ENCODE measurements at regions not wholly inside any gene's neighbourhood (a gene's known extent, or its start where the extent isn't known, plus 50 kb on each side); places are given as distances from the start of the nearest gene placed in this dataset.

GRCh38 chr16:85290626-85291301, 178.5 kb upstream of the CIBAR2 start:
- Histone ChIP-seq H3K36me3 (ENCODE audit: insufficient read depth, low read length) (no peaks in the 10 kb centered on the region), H3K4me3 (ENCODE audit: insufficient read depth, low read depth, low read length) (no peak overlapping the region), H4K20me1 (ENCODE audit: insufficient read depth, low read length) (peaks cover 83% of the 10 kb centered on the region), H2AFZ (ENCODE audit: low read depth, low read length) (no peak overlapping the region), H3K27ac (ENCODE audit: low read depth, low read length) (no peak overlapping the region), H3K4me2 (ENCODE audit: low read length) (no peak overlapping the region), H3K79me2 (ENCODE audit: insufficient read depth, low read length) (no peaks in the 10 kb centered on the region), H3K9me3 (ENCODE audit: insufficient read depth, low read depth, low read length) (no peaks in the 10 kb centered on the region), H3K9ac (ENCODE audit: low read length) (no peak overlapping the region), H3K27me3 (ENCODE audit: insufficient read depth, low read length) (no peaks in the 10 kb centered on the region), H3K4me1 (ENCODE audit: insufficient read depth, low read length) (peaks cover 17% of the 10 kb centered on the region)
- FAIRE-seq = no peak
- peaks cover 22% of the 10 kb centered on the region for H3K27me3 Mint-ChIP-seq (ENCODE audit: low read depth, unreplicated experiment)
- H3K4me3 Mint-ChIP-seq (ENCODE audit: unreplicated experiment) = no peak overlapping the region
- no peaks in the 10 kb centered on the region for H3K9me3 Mint-ChIP-seq (ENCODE audit: unreplicated experiment)
- DNase-seq (ENCODE audit: low read depth) = no peak
- no peaks in the 10 kb centered on the region for H3K36me3 Mint-ChIP-seq (ENCODE audit: low read depth, unreplicated experiment)
- no peaks in the 10 kb centered on the region for H3K4me1 Mint-ChIP-seq (ENCODE audit: low read depth, unreplicated experiment)
- H3K27ac Mint-ChIP-seq (ENCODE audit: unreplicated experiment) = no peak overlapping the region
- no peak for TF ChIP-seq EZH2 (IDR thresholded peaks at IDR 0.05; ENCODE audit: insufficient read depth, low read length)
- TF ChIP-seq CTCF (IDR thresholded peaks at IDR 0.05; ENCODE audit: insufficient read depth, low read depth, low read length) = no peak

GRCh38 chr16:85291302-85292148, 179.3 kb upstream of the CIBAR2 start:
- DNase-seq (ENCODE audit: low read depth) (no peak), FAIRE-seq (no peak)
- H3K4me3 ChIP-seq (ENCODE audit: insufficient read depth, low read depth, low read length) = no peak overlapping the region
- Mint-ChIP-seq H3K4me1 (ENCODE audit: low read depth, unreplicated experiment) (no peaks in the 10 kb centered on the region), H3K27ac (ENCODE audit: unreplicated experiment) (no peak overlapping the region), H3K4me3 (ENCODE audit: unreplicated experiment) (no peak overlapping the region), H3K36me3 (ENCODE audit: low read depth, unreplicated experiment) (no peaks in the 10 kb centered on the region), H3K27me3 (ENCODE audit: low read depth, unreplicated experiment) (peaks cover 16% of the 10 kb centered on the region), H3K9me3 (ENCODE audit: unreplicated experiment) (no peaks in the 10 kb centered on the region)
- TF ChIP-seq CTCF (IDR thresholded peaks at IDR 0.05; ENCODE audit: insufficient read depth, low read depth, low read length) (no peak), EZH2 (IDR thresholded peaks at IDR 0.05; ENCODE audit: insufficient read depth, low read length) (no peak)
- H3K27ac ChIP-seq (ENCODE audit: low read depth, low read length) = no peak overlapping the region
- H3K79me2 ChIP-seq (ENCODE audit: insufficient read depth, low read length) = no peaks in the 10 kb centered on the region
- peaks cover 9% of the 10 kb centered on the region for H3K4me1 ChIP-seq (ENCODE audit: insufficient read depth, low read length)
- H2AFZ ChIP-seq (ENCODE audit: low read depth, low read length) = no peak overlapping the region
- H3K9ac ChIP-seq (ENCODE audit: low read length) = no peak overlapping the region
- H3K4me2 ChIP-seq (ENCODE audit: low read length) = no peak overlapping the region
- H4K20me1 ChIP-seq (ENCODE audit: insufficient read depth, low read length) = peaks cover 83% of the 10 kb centered on the region
- H3K9me3 ChIP-seq (ENCODE audit: insufficient read depth, low read depth, low read length) = no peaks in the 10 kb centered on the region
- no peaks in the 10 kb centered on the region for H3K27me3 ChIP-seq (ENCODE audit: insufficient read depth, low read length)
- no peaks in the 10 kb centered on the region for H3K36me3 ChIP-seq (ENCODE audit: insufficient read depth, low read length)
